Fibroblast of lung (primary cell): ENCODE measurements at regions not wholly inside any gene's neighbourhood (a gene's known extent, or its start where the extent isn't known, plus 50 kb on each side); places are given as distances from the start of the nearest gene placed in this dataset.

ENCODE experiments used
- DNase-seq, 2 donors: peaks; one replicate each; pipeline versions ENCODE4 v3.0.0 to v3.0.0-alpha.2; 2010; ENCODE audit warnings: low read depth in 2 of 2
- H2AFZ ChIP-seq: 2 replicates; pipeline ENCODE4 v1.5.1; 2012; ENCODE audit warnings: low read length, control low read depth, inconsistent platforms
- H3K27ac ChIP-seq: 2 replicates; pipeline ENCODE4 v1.5.1; 2011; ENCODE audit warnings: low read length, control low read depth; ENCODE audit not compliant: insufficient read depth
- H3K27me3 ChIP-seq: 2 replicates; pipeline ENCODE4 v1.5.1; 2011; ENCODE audit warnings: mild to moderate bottlenecking, low read length; ENCODE audit not compliant: control insufficient read depth, insufficient read depth
- H3K36me3 ChIP-seq: 2 replicates; pipeline ENCODE4 v1.5.1; 2011; ENCODE audit warnings: low read length; ENCODE audit not compliant: control insufficient read depth, insufficient read depth
- H3K4me1 ChIP-seq: 2 replicates; pipeline ENCODE4 v1.5.1; 2011; ENCODE audit warnings: low read length; ENCODE audit not compliant: control insufficient read depth, insufficient read depth; ENCODE audit errors: extremely low read depth
- H3K4me2 ChIP-seq: 2 replicates; pipeline ENCODE4 v1.5.1; 2011; ENCODE audit warnings: low read length, control low read depth; ENCODE audit not compliant: insufficient read depth; ENCODE audit errors: extremely low read depth
- H3K4me3 ChIP-seq, 4 experiments: fragments of 200-600 bp in 1 of 4; sonication (generic) in 1 of 4; replicated peaks in 1 of 4; 2 replicates each; pipeline ENCODE4 v1.5.1; 2011 to 2016; ENCODE audit warnings: low read length in 4 of 4, low read depth in 3 of 4, mild to moderate bottlenecking in 3 of 4, control low read depth in 2 of 4, inconsistent platforms in 1 of 4, mixed read lengths in 1 of 4; ENCODE audit not compliant: insufficient read depth in 1 of 4; ENCODE audit errors: control extremely low read depth in 1 of 4
- H3K79me2 ChIP-seq: 2 replicates; pipeline ENCODE4 v1.5.1; 2012; ENCODE audit warnings: mild to moderate bottlenecking, low read length, inconsistent platforms; ENCODE audit not compliant: control insufficient read depth, insufficient read depth
- H3K9ac ChIP-seq: 2 replicates; pipeline ENCODE4 v1.5.1; 2011; ENCODE audit warnings: mild to moderate bottlenecking, low read length, control low read depth; ENCODE audit not compliant: insufficient read depth
- H3K9me3 ChIP-seq: 2 replicates; pipeline ENCODE4 v1.5.1; 2012; ENCODE audit warnings: low read depth, low read length; ENCODE audit not compliant: control insufficient read depth, insufficient read depth
- H4K20me1 ChIP-seq: 2 replicates; pipeline ENCODE4 v1.5.1; 2011; ENCODE audit warnings: low read length; ENCODE audit not compliant: control insufficient read depth, insufficient read depth; ENCODE audit errors: extremely low read depth
- EZH2 ChIP-seq: IDR thresholded peaks from 2 replicates; pipeline ENCODE4 v1.5.1; 2012; ENCODE audit warnings: low read length, control low read depth, mild to moderate bottlenecking; ENCODE audit errors: missing control alignments
- TF ChIP-seq, protein P1 (sequence below), 2 donors: IDR thresholded peaks in 1 of 2; conservative IDR thresholded peaks in 1 of 2; 1 replicate in 1 of 2; 2 replicates in 1 of 2; pipeline ENCODE4 v1.5.1; 2011 to 2012; ENCODE audit warnings: low read length in 2 of 2, control low read depth in 1 of 2, inconsistent platforms in 1 of 2, low read depth in 1 of 2, mild to moderate bottlenecking in 1 of 2

DNA sequence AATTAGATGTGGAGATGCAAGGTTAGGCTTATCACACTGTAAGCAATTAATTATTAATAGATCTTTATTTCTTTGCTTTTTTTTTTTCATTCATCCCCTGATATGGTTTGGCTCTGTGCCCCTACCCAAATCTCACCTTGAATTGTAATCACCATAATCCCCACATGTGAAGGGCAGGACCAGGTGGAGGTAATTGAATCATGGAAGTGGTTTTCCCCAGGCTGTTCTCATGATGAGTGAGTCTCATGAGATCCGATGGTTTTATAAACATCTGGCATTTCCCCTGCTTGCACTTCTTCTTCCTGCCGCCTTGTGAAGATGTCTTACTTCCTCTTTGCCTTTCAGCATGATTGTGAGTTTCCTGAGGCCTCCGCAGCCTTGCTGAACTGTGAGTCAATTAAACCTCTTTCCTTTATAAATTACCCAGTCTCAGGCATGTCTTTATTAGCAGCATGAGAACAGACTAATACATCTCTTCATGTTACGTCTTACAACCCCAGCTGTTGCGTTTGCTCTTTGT is 333.8 kb downstream of the CDH26 start:
- DNase-seq = no peak
- H3K27ac ChIP-seq = no peak overlapping the region

GRCh38 chr20:60294632-60295031 is 336.4 kb downstream of the CDH26 start:
- no peak overlapping the region for H3K4me2 ChIP-seq

More for the DNA sequence above, 333.8 kb downstream of the CDH26 start:
- no peak overlapping the region for H3K9ac ChIP-seq
- no peaks in the 10 kb centered on the region for H4K20me1 ChIP-seq
- TF ChIP-seq, protein P1, sequence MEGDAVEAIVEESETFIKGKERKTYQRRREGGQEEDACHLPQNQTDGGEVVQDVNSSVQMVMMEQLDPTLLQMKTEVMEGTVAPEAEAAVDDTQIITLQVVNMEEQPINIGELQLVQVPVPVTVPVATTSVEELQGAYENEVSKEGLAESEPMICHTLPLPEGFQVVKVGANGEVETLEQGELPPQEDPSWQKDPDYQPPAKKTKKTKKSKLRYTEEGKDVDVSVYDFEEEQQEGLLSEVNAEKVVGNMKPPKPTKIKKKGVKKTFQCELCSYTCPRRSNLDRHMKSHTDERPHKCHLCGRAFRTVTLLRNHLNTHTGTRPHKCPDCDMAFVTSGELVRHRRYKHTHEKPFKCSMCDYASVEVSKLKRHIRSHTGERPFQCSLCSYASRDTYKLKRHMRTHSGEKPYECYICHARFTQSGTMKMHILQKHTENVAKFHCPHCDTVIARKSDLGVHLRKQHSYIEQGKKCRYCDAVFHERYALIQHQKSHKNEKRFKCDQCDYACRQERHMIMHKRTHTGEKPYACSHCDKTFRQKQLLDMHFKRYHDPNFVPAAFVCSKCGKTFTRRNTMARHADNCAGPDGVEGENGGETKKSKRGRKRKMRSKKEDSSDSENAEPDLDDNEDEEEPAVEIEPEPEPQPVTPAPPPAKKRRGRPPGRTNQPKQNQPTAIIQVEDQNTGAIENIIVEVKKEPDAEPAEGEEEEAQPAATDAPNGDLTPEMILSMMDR (conservative IDR thresholded peaks at IDR 0.05 in 1 of 2, IDR thresholded peaks at IDR 0.05 in 1 of 2; ENCODE audit: low read depth in 1 of 2, low read length in 2 of 2) = no peak
- TF ChIP-seq EZH2 = no peak
- H2AFZ ChIP-seq = no peak overlapping the region
- H3K4me1 ChIP-seq = no peaks in the 10 kb centered on the region
- H3K9me3 ChIP-seq = no peaks in the 10 kb centered on the region
- H3K36me3 ChIP-seq = no peaks in the 10 kb centered on the region
- no peaks in the 10 kb centered on the region for H3K27me3 ChIP-seq
- H3K4me3 ChIP-seq = no peak overlapping the region
- no peaks in the 10 kb centered on the region for H3K79me2 ChIP-seq
- no peak overlapping the region for H3K4me2 ChIP-seq

DNA sequence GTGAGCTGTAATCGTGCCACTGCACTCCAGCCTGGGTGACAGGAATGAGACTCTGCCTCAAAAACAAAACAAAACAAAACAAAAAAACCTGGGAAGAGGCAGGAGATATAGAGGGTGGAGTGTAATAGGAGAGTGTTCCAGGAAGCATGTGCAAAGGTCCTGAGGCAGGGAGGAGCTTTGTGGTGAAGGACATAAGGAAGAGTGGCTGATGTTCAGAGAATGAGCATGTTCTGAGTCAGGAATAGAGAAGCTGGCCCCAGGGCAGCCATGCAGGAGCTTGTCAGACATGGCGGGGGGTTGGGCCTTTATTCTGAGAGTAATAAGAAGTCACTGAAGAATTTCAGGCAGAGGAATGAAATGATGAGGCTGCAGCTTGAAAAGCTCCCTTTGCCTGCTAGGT is 337.0 kb downstream of the CDH26 start:
- Histone ChIP-seq H3K4me1 (no peaks in the 10 kb centered on the region), H3K36me3 (no peaks in the 10 kb centered on the region), H3K27ac (no peak overlapping the region), H3K4me2 (no peak overlapping the region), H3K4me3 (no peak overlapping the region), H3K9me3 (no peaks in the 10 kb centered on the region), H3K27me3 (no peaks in the 10 kb centered on the region), H3K9ac (no peak overlapping the region), H2AFZ (no peak overlapping the region), H3K79me2 (no peaks in the 10 kb centered on the region), H4K20me1 (no peaks in the 10 kb centered on the region)
- TF ChIP-seq, protein P1 (conservative IDR thresholded peaks at IDR 0.05 in 1 of 2, IDR thresholded peaks at IDR 0.05 in 1 of 2; ENCODE audit: low read depth in 1 of 2, low read length in 2 of 2) = no peak
- TF ChIP-seq EZH2 = no peak
- no peak for DNase-seq

More at GRCh38 chr20:60294632-60295031, 336.4 kb downstream of the CDH26 start:
- no peak for DNase-seq
- H4K20me1 ChIP-seq = no peaks in the 10 kb centered on the region
- no peak overlapping the region for H2AFZ ChIP-seq
- TF ChIP-seq EZH2 = no peak
- TF ChIP-seq, protein P1 (conservative IDR thresholded peaks at IDR 0.05 in 1 of 2, IDR thresholded peaks at IDR 0.05 in 1 of 2; ENCODE audit: low read depth in 1 of 2, low read length in 2 of 2) = no peak
- no peaks in the 10 kb centered on the region for H3K79me2 ChIP-seq
- no peaks in the 10 kb centered on the region for H3K27me3 ChIP-seq
- H3K9me3 ChIP-seq = no peaks in the 10 kb centered on the region
- H3K9ac ChIP-seq = no peak overlapping the region
- no peaks in the 10 kb centered on the region for H3K36me3 ChIP-seq
- H3K4me3 ChIP-seq = no peak overlapping the region
- H3K4me1 ChIP-seq = no peaks in the 10 kb centered on the region
- no peak overlapping the region for H3K27ac ChIP-seq
